ENCODE measurements at regions not wholly inside any gene's neighbourhood (a gene's known extent, or its start where the extent isn't known, plus 50 kb on each side); places are given as distances from the start of the nearest gene placed in this dataset.

GRCh38 chr2:7256377-7256776, 339.2 kb downstream of the RNF144A start:
- DNase-seq (ENCODE audit: low read depth), result no peak
- H3K4me3 ChIP-seq (ENCODE audit: low read depth, low read length), result no peak overlapping the region
- TF ChIP-seq CTCF (IDR thresholded peaks at IDR 0.05; ENCODE audit: control insufficient read depth, extremely low read depth, insufficient read depth), result no peak

- H3K4me3 ChIP-seq (ENCODE audit: low read depth, low read length), result no peak overlapping the region
- no peak for TF ChIP-seq CTCF (IDR thresholded peaks at IDR 0.05; ENCODE audit: control insufficient read depth, extremely low read depth, insufficient read depth)
- no peak for DNase-seq (ENCODE audit: low read depth)
These were observed 345.5 kb downstream of the RNF144A start for GRCh38 chr2:7262727-7263126.

GRCh38 chr2:7264791-7265190, 347.6 kb downstream of the RNF144A start:
- no peak overlapping the region for H3K4me3 ChIP-seq (ENCODE audit: low read depth, low read length)
- no peak for DNase-seq (ENCODE audit: low read depth)
- no peak for TF ChIP-seq CTCF (IDR thresholded peaks at IDR 0.05; ENCODE audit: control insufficient read depth, extremely low read depth, insufficient read depth)

- no peak for TF ChIP-seq CTCF (IDR thresholded peaks at IDR 0.05; ENCODE audit: control insufficient read depth, extremely low read depth, insufficient read depth)
- no peak overlapping the region for H3K4me3 ChIP-seq (ENCODE audit: low read depth, low read length)
- no peak for DNase-seq (ENCODE audit: low read depth)
These were observed 348.1 kb downstream of the RNF144A start for GRCh38 chr2:7265286-7265685.

GRCh38 chr2:7269106-7269643, 352.0 kb downstream of the RNF144A start:
- H3K4me3 ChIP-seq (ENCODE audit: low read depth, low read length), result no peak overlapping the region
- no peak for TF ChIP-seq CTCF (IDR thresholded peaks at IDR 0.05; ENCODE audit: control insufficient read depth, extremely low read depth, insufficient read depth)
- DNase-seq (ENCODE audit: low read depth), result no peak

GRCh38 chr2:7270011-7270431, 352.8 kb downstream of the RNF144A start:
- TF ChIP-seq CTCF (IDR thresholded peaks at IDR 0.05; ENCODE audit: control insufficient read depth, extremely low read depth, insufficient read depth), result no peak
- no peak for DNase-seq (ENCODE audit: low read depth)
- H3K4me3 ChIP-seq (ENCODE audit: low read depth, low read length), result no peak overlapping the region

- no peak for DNase-seq (ENCODE audit: low read depth)
- no peak overlapping the region for H3K4me3 ChIP-seq (ENCODE audit: low read depth, low read length)
- TF ChIP-seq CTCF (IDR thresholded peaks at IDR 0.05; ENCODE audit: control insufficient read depth, extremely low read depth, insufficient read depth), result no peak
These were observed 355.0 kb downstream of the RNF144A start for GRCh38 chr2:7272210-7272609.
